RCC 7860 (cell line): ENCODE measurements at regions not wholly inside any gene's neighbourhood (a gene's known extent, or its start where the extent isn't known, plus 50 kb on each side); places are given as distances from the start of the nearest gene placed in this dataset.
"Not testable (repeated sequence)": the region's sequence is repeated elsewhere in the genome, so short reads cannot be mapped to it uniquely, and the experiment has no call there.

Source experiments
- DNase-seq: peaks from one replicate; pipeline ENCODE4 v3.0.0-alpha.2; 2015; ENCODE audit warnings: low spot score
- FAIRE-seq: peaks from 2 replicates; lab custom pipeline; 2012; peaks lifted over from hg19 to GRCh38; lab: Jason Lieb, UNC

GRCh38 chr11:12585861-12586260 is 88.4 kb upstream of the TEAD1 start:
- FAIRE-seq (no peak), DNase-seq (no peak)

GRCh38 chr11:12587333-12587991 is 86.8 kb upstream of the TEAD1 start:
- peak; percentile 31 for DNase-seq
- no peak for FAIRE-seq

- DNase-seq (no peak), FAIRE-seq (no peak)
Measured at GRCh38 chr11:12591706-12592105, 82.5 kb upstream of the TEAD1 start.

- FAIRE-seq (no peak), DNase-seq (no peak)
Measured at GRCh38 chr11:12592283-12592682, 81.9 kb upstream of the TEAD1 start.

GRCh38 chr11:12595089-12595847 is 79.0 kb upstream of the TEAD1 start:
- not testable (repeated sequence) for DNase-seq, FAIRE-seq

GRCh38 chr11:12598330-12599256 is 75.6 kb upstream of the TEAD1 start:
- FAIRE-seq = peak; percentile 78
- DNase-seq = peak; percentile 49

GRCh38 chr11:12599408-12600143 is 74.6 kb upstream of the TEAD1 start:
- DNase-seq (no peak), FAIRE-seq (no peak)

GRCh38 chr11:12600829-12601228 is 73.4 kb upstream of the TEAD1 start:
- DNase-seq = peak; percentile 49
- peak; percentile 78 for FAIRE-seq

GRCh38 chr11:12602421-12602820 is 71.8 kb upstream of the TEAD1 start:
- FAIRE-seq (peak; percentile 75), DNase-seq (peak; percentile 17)

- no peak for FAIRE-seq
- no peak for DNase-seq
Measured at GRCh38 chr11:12603143-12604088, 70.8 kb upstream of the TEAD1 start.

- no peak for DNase-seq
- no peak for FAIRE-seq
Measured at GRCh38 chr11:12604557-12605153, 69.6 kb upstream of the TEAD1 start.

GRCh38 chr11:12606597-12606996 is 67.6 kb upstream of the TEAD1 start:
- no peak for FAIRE-seq
- no peak for DNase-seq

GRCh38 chr11:12608678-12609077 is 65.5 kb upstream of the TEAD1 start:
- FAIRE-seq, DNase-seq: not testable (repeated sequence)

GRCh38 chr11:12611352-12611751 is 62.9 kb upstream of the TEAD1 start:
- no peak for FAIRE-seq
- no peak for DNase-seq

GRCh38 chr11:12617632-12618031 is 56.6 kb upstream of the TEAD1 start:
- FAIRE-seq = no peak
- no peak for DNase-seq

- FAIRE-seq = no peak
- no peak for DNase-seq
Measured at GRCh38 chr11:12618743-12619540, 55.3 kb upstream of the TEAD1 start.

- no peak for DNase-seq
- FAIRE-seq = no peak
Measured at GRCh38 chr11:12623869-12624268, 50.4 kb upstream of the TEAD1 start.
